CD14-positive monocyte (primary cell): ENCODE measurements at regions not wholly inside any gene's neighbourhood (a gene's known extent, or its start where the extent isn't known, plus 50 kb on each side); places are given as distances from the start of the nearest gene placed in this dataset.

Experiments
- DNase-seq, 3 donors: peaks; one replicate each; pipeline ENCODE4 v3.0.0-alpha.2; 2011 to 2022
- H2AFZ ChIP-seq: 2 replicates; pipeline ENCODE4 v1.6.0; 2012; ENCODE audit warnings: mild to moderate bottlenecking, low read depth, low read length, inconsistent platforms; ENCODE audit not compliant: insufficient read depth, poor library complexity, severe bottlenecking
- H3K27ac ChIP-seq, 2 donors: 1 replicate in 1 of 2; 2 replicates in 1 of 2; pipeline ENCODE4 v1.5.1; 2012 to 2013; ENCODE audit warnings: low read length in 2 of 2, control low read depth in 1 of 2, inconsistent platforms in 1 of 2, low read depth in 1 of 2, mild to moderate bottlenecking in 1 of 2
- H3K27me3 ChIP-seq, 2 donors: one replicate each; pipeline versions ENCODE4 v1.6.0 to v1.6.1; 2011 to 2013; ENCODE audit warnings: low read length in 2 of 2; ENCODE audit not compliant: control insufficient read depth in 2 of 2, insufficient read depth in 2 of 2
- H3K36me3 ChIP-seq, 2 donors: replicated peaks in 1 of 2; 1 replicate in 1 of 2; 2 replicates in 1 of 2; pipeline versions ENCODE4 v1.5.1 to v1.6.1; 2012 to 2013; ENCODE audit warnings: low read length in 2 of 2, control low read depth in 1 of 2, inconsistent platforms in 1 of 2, mild to moderate bottlenecking in 1 of 2; ENCODE audit not compliant: insufficient read depth in 2 of 2, control insufficient read depth in 1 of 2
- H3K4me1 ChIP-seq, 2 donors: 1 replicate in 1 of 2; 2 replicates in 1 of 2; pipeline versions ENCODE4 v1.5.1 to v1.6.1; 2012 to 2013; ENCODE audit warnings: low read length in 2 of 2, control low read depth in 1 of 2, inconsistent platforms in 1 of 2, mild to moderate bottlenecking in 1 of 2, moderate library complexity in 1 of 2; ENCODE audit not compliant: insufficient read depth in 2 of 2, control insufficient read depth in 1 of 2
- H3K4me2 ChIP-seq: replicated peaks from 2 replicates; pipeline ENCODE3; 2012; ENCODE audit warnings: low read length, moderate library complexity, mild to moderate bottlenecking; ENCODE audit not compliant: poor library complexity, severe bottlenecking; ENCODE audit errors: extremely low read depth
- H3K4me3 ChIP-seq, 3 experiments: fragments of 200-600 bp in 1 of 3; sonication (generic) in 1 of 3; replicated peaks in 1 of 3; 1 replicate in 2 of 3; 2 replicates in 1 of 3; pipeline ENCODE4 v1.5.1; 2011 to 2013; ENCODE audit warnings: low read length in 3 of 3, mild to moderate bottlenecking in 3 of 3, control low read depth in 2 of 3, low read depth in 2 of 3, inconsistent platforms in 1 of 3, moderate library complexity in 1 of 3
- H3K79me2 ChIP-seq: 2 replicates; pipeline ENCODE4 v1.6.0; 2012; ENCODE audit warnings: mild to moderate bottlenecking, control low read depth, inconsistent platforms, low read length, moderate library complexity; ENCODE audit not compliant: insufficient read depth
- H3K9ac ChIP-seq: 2 replicates; pipeline ENCODE4 v1.6.0; 2017; ENCODE audit warnings: low read length, mild to moderate bottlenecking; ENCODE audit not compliant: insufficient read depth, poor library complexity, severe bottlenecking
- H3K9me3 ChIP-seq, 2 donors: replicated peaks in 1 of 2; 1 replicate in 1 of 2; 2 replicates in 1 of 2; pipeline versions ENCODE4 v1.5.1 to v1.6.1; 2012 to 2013; ENCODE audit warnings: low read length in 2 of 2, control low read depth in 1 of 2; ENCODE audit not compliant: control insufficient read depth in 1 of 2, insufficient read depth in 1 of 2
- H4K20me1 ChIP-seq: 2 replicates; pipeline ENCODE4 v1.6.0; 2012; ENCODE audit warnings: mild to moderate bottlenecking, low read length, control low read depth, moderate library complexity; ENCODE audit not compliant: insufficient read depth
- H3K27ac Mint-ChIP-seq, 7 donors: one replicate each; pipeline ENCODE4 v1.8.0; 2020; ENCODE audit warnings: mild to moderate bottlenecking in 7 of 7, mixed read lengths in 7 of 7, moderate library complexity in 6 of 7, inconsistent platforms in 2 of 7
- H3K27me3 Mint-ChIP-seq, 3 donors: one replicate each; pipeline ENCODE4 v1.8.0; 2021 to 2022; ENCODE audit warnings: low read depth in 3 of 3, mild to moderate bottlenecking in 3 of 3, mixed read lengths in 3 of 3, moderate library complexity in 3 of 3, inconsistent platforms in 1 of 3
- H3K36me3 Mint-ChIP-seq, 2 donors: one replicate each; pipeline ENCODE4 v1.8.0; 2020; ENCODE audit warnings: mixed read lengths in 2 of 2, inconsistent platforms in 1 of 2, mild to moderate bottlenecking in 1 of 2
- H3K4me1 Mint-ChIP-seq: one replicate; pipeline ENCODE4 v1.8.0; 2020; ENCODE audit warnings: mild to moderate bottlenecking, mixed read lengths
- H3K4me3 Mint-ChIP-seq, 2 donors: one replicate each; pipeline ENCODE4 v1.8.0; 2020; ENCODE audit warnings: mild to moderate bottlenecking in 2 of 2, mixed read lengths in 2 of 2, moderate library complexity in 1 of 2
- H3K9me3 Mint-ChIP-seq, 7 donors: one replicate each; pipeline ENCODE4 v1.8.0; 2020 to 2022; ENCODE audit warnings: mixed read lengths in 7 of 7, mild to moderate bottlenecking in 6 of 7, moderate library complexity in 6 of 7, inconsistent platforms in 2 of 7
- WGBS: methylation state at CpG from one replicate; pipeline ENCODE4 v1.1.5; 2013; ENCODE audit warnings: missing lambda C conversion rate; ENCODE audit not compliant: insufficient coverage; 5-methylcytosine and 5-hydroxymethylcytosine counted together
- intact Hi-C, 2 donors: fragments of 100-400 bp; cut with micrococcal nuclease; formaldehyde crosslinking; loops; one replicate each; pipeline versions ENCODE4 v1.15.0 to v1.15.1; 2023
- TF ChIP-seq, protein P1 (sequence below): fragments of 200-600 bp; IDR thresholded peaks from one replicate; pipeline ENCODE4 v1.8.0; 2022; ENCODE audit warnings: antibody characterized with exemption, mild to moderate bottlenecking

DNA sequence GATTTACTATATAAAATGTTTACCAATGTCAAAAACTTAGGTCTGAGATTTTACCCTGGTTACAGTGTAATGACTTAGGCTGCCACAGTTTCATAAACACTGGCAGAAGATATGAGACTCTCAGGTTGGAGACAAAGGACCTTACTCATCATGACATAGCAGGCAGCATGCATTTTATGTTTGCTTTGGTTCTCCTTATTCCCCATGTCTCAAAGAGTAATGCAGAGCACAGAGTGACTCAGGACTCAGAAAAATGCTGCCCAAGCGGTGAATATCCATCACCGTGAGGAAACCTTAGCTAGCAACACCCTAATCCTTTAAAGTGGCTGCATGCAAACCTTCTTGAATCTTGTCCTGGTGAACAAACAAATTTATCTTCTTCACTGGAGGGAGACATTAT lies 112.1 kb upstream of the EYS start:
- no peaks in the 10 kb centered on the region for H3K36me3 ChIP-seq
- H3K27me3 Mint-ChIP-seq, result no peaks in the 10 kb centered on the region
- WGBS, result 94% methylated on average over 2 of the region's 2 CpGs
- H3K4me1 ChIP-seq, result no peaks in the 10 kb centered on the region
- no peak overlapping the region for H3K9ac ChIP-seq
- no peak overlapping the region for H3K4me3 Mint-ChIP-seq
- H2AFZ ChIP-seq, result no peak overlapping the region
- no peaks in the 10 kb centered on the region for H4K20me1 ChIP-seq
- no peak overlapping the region for H3K27ac Mint-ChIP-seq
- H3K9me3 Mint-ChIP-seq, result peaks cover 0 to 4% (median 0%) of the 10 kb centered on the region in 7 donors
- no peak overlapping the region for H3K4me3 ChIP-seq
- H3K36me3 Mint-ChIP-seq, result no peaks in the 10 kb centered on the region
- no peaks in the 10 kb centered on the region for H3K4me1 Mint-ChIP-seq
- peaks cover 0 to 2% of the 10 kb centered on the region in 2 donors for H3K9me3 ChIP-seq
- no peak for DNase-seq
- no peaks in the 10 kb centered on the region for H3K27me3 ChIP-seq
- TF ChIP-seq, protein P1, sequence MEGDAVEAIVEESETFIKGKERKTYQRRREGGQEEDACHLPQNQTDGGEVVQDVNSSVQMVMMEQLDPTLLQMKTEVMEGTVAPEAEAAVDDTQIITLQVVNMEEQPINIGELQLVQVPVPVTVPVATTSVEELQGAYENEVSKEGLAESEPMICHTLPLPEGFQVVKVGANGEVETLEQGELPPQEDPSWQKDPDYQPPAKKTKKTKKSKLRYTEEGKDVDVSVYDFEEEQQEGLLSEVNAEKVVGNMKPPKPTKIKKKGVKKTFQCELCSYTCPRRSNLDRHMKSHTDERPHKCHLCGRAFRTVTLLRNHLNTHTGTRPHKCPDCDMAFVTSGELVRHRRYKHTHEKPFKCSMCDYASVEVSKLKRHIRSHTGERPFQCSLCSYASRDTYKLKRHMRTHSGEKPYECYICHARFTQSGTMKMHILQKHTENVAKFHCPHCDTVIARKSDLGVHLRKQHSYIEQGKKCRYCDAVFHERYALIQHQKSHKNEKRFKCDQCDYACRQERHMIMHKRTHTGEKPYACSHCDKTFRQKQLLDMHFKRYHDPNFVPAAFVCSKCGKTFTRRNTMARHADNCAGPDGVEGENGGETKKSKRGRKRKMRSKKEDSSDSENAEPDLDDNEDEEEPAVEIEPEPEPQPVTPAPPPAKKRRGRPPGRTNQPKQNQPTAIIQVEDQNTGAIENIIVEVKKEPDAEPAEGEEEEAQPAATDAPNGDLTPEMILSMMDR, result no peak
- H3K27ac ChIP-seq, result no peak overlapping the region
- no peaks in the 10 kb centered on the region for H3K79me2 ChIP-seq
- intact Hi-C loops, result no loop called here
- no peak overlapping the region for H3K4me2 ChIP-seq

DNA sequence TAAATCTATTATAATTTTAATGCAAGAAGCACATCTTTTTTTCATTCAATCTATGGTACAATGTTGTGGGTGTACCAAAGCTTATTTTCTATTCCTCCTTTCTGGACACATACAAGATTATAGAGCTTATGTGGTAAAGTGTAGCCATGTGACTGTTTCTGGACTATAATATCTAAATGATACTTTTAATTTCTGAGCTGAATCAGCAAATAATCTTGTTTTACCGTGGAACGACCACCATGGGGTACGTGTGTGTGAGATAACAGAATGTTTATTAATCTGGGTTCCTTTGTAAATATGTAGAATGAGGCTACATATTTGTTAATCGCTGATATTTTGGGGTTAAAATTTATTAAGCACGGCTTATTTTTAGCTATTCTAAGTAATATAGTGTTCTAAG lies 111.5 kb upstream of the EYS start:
- Histone ChIP-seq H3K4me2 (no peak overlapping the region), H3K9me3 (peaks cover 0 to 2% of the 10 kb centered on the region in 2 donors), H3K9ac (no peak overlapping the region), H3K27me3 (no peaks in the 10 kb centered on the region), H3K36me3 (no peaks in the 10 kb centered on the region), H3K4me1 (no peaks in the 10 kb centered on the region), H2AFZ (no peak overlapping the region), H3K4me3 (no peak overlapping the region), H3K27ac (no peak overlapping the region), H4K20me1 (no peaks in the 10 kb centered on the region), H3K79me2 (no peaks in the 10 kb centered on the region)
- TF ChIP-seq, protein P1, result no peak
- intact Hi-C loops, result no loop called here
- Mint-ChIP-seq H3K4me1 (no peaks in the 10 kb centered on the region), H3K27me3 (no peaks in the 10 kb centered on the region), H3K27ac (no peak overlapping the region), H3K9me3 (peaks cover 0 to 4% (median 0%) of the 10 kb centered on the region in 7 donors), H3K4me3 (no peak overlapping the region), H3K36me3 (no peaks in the 10 kb centered on the region)
- no peak for DNase-seq
- no CpG with 5 or more reads among the region's 5 CpGs for WGBS
